Aorta (tissue), 5 donors: ENCODE measurements at regions not wholly inside any gene's neighbourhood (a gene's known extent, or its start where the extent isn't known, plus 50 kb on each side); places are given as distances from the start of the nearest gene placed in this dataset.
A peak's percentile ranks its signal among the peaks of the same experiment; 100 is the strongest.

ENCODE experiments used
- ATAC-seq: fragments of 200-7000 bp; cut with Tn5 transposase; one replicate; pipeline ENCODE4 v1.9.1; 2022; ENCODE audit warnings: moderate library complexity; ENCODE audit not compliant: low FRiP score
- DNase-seq, 2 donors: peaks; one replicate each; pipeline ENCODE4 v3.0.0-alpha.2; 2020
- H3K27ac ChIP-seq, 2 donors: one replicate each; pipeline ENCODE4 v1.5.1; 2013; ENCODE audit warnings: low read length in 2 of 2, mild to moderate bottlenecking in 2 of 2, moderate library complexity in 2 of 2, control low read depth in 1 of 2, inconsistent platforms in 1 of 2, low read depth in 1 of 2
- H3K27me3 ChIP-seq, 2 donors: one replicate each; pipeline ENCODE4 v1.6.1; 2013; ENCODE audit warnings: control low read depth in 1 of 2, low read length in 1 of 2, mild to moderate bottlenecking in 1 of 2, moderate library complexity in 1 of 2; ENCODE audit not compliant: insufficient read depth in 2 of 2, control insufficient read depth in 1 of 2
- H3K36me3 ChIP-seq, 2 donors: one replicate each; pipeline ENCODE4 v1.6.1; 2013; ENCODE audit warnings: control low read depth in 1 of 2, low read length in 1 of 2, mild to moderate bottlenecking in 1 of 2; ENCODE audit not compliant: insufficient read depth in 2 of 2, control insufficient read depth in 1 of 2
- H3K4me1 ChIP-seq, 2 donors: one replicate each; pipeline ENCODE4 v1.6.1; 2013; ENCODE audit warnings: low read length in 2 of 2, control low read depth in 1 of 2, mild to moderate bottlenecking in 1 of 2, moderate library complexity in 1 of 2; ENCODE audit not compliant: insufficient read depth in 2 of 2, control insufficient read depth in 1 of 2
- H3K4me3 ChIP-seq, 2 donors: one replicate each; pipeline ENCODE4 v1.5.1; 2013; ENCODE audit warnings: low read length in 2 of 2, control low read depth in 1 of 2, mild to moderate bottlenecking in 1 of 2
- H3K9me3 ChIP-seq: one replicate; pipeline ENCODE4 v1.6.1; 2013; ENCODE audit warnings: mild to moderate bottlenecking, low read length; ENCODE audit not compliant: control insufficient read depth
- WGBS, 2 donors: extraction: QIAGEN DNeasy Blood & Tissue Kit; methylation state at CpG; one replicate each; pipeline ENCODE4 v1.1.7; 2013; 5-methylcytosine and 5-hydroxymethylcytosine counted together
- intact Hi-C, 2 donors: fragments of 100-400 bp; cut with DNase I; formaldehyde crosslinking; loops; one replicate each; pipeline versions ENCODE4 v1.14.2 to v1.15.0; 2022
- donor health status: healthy with polysubstance abuse.
- donor health status: Bipolar disorder and iron deficiency.
- donor health status: DM: no; HTN: no; CAD: no.
- donor health status: DM: no; HTN: no; CAD: no.
- donor health status: DM: yes; HTN: yes; CAD: no.

- intact Hi-C loops = no loop called here
- Histone ChIP-seq H3K4me1 (peaks cover 15 to 16% of the 10 kb centered on the region in 2 donors), H3K9me3 (no peaks in the 10 kb centered on the region)
Measured at GRCh38 chr11:8776209-8776608, 93.6 kb downstream of the RPL27A start.

GRCh38 chr11:8777907-8778767 lies 95.5 kb downstream of the RPL27A start:
- ATAC-seq = peak; percentile 82
- no peaks in the 10 kb centered on the region for H3K36me3 ChIP-seq

More at GRCh38 chr11:8776209-8776608, 93.6 kb downstream of the RPL27A start:
- H3K4me3 ChIP-seq = no peak overlapping the region
- DNase-seq (no peak), ATAC-seq (no peak)
- H3K27me3 ChIP-seq = no peaks in the 10 kb centered on the region
- no peaks in the 10 kb centered on the region for H3K36me3 ChIP-seq
- 91 to 94% methylated on average over 3 of the region's 3 CpGs for WGBS, 2 donors
- H3K27ac ChIP-seq = no peak overlapping the region

GRCh38 chr11:8779107-8779506 lies 96.5 kb downstream of the RPL27A start:
- Histone ChIP-seq H3K4me1 (peaks cover 7 to 16% of the 10 kb centered on the region in 2 donors), H3K36me3 (no peaks in the 10 kb centered on the region), H3K27me3 (no peaks in the 10 kb centered on the region), H3K9me3 (no peaks in the 10 kb centered on the region), H3K27ac (peak overlapping the region in 1 of 2 donors; percentile 93), H3K4me3 (no peak overlapping the region)
- WGBS, 2 donors = 34 to 37% methylated on average over 4 of the region's 4 CpGs
- no peak for DNase-seq
- intact Hi-C loops = no loop called here
- ATAC-seq = no peak

More at GRCh38 chr11:8777907-8778767, 95.5 kb downstream of the RPL27A start:
- peak; percentile 82 to 89 for DNase-seq
- Histone ChIP-seq H3K27ac (peak overlapping the region; percentile 36 to 93), H3K4me3 (no peak overlapping the region), H3K9me3 (no peaks in the 10 kb centered on the region), H3K4me1 (peaks cover 11 to 15% of the 10 kb centered on the region in 2 donors), H3K27me3 (no peaks in the 10 kb centered on the region)
- intact Hi-C loops = no loop called here
- 1 to 7% methylated on average over 8 of the region's 8 CpGs for WGBS, 2 donors

GRCh38 chr11:8779732-8780131 lies 97.1 kb downstream of the RPL27A start:
- Histone ChIP-seq H3K27me3 (no peaks in the 10 kb centered on the region), H3K27ac (no peak overlapping the region), H3K4me1 (peaks cover 7 to 16% of the 10 kb centered on the region in 2 donors), H3K36me3 (no peaks in the 10 kb centered on the region), H3K9me3 (no peaks in the 10 kb centered on the region), H3K4me3 (no peak overlapping the region)
- intact Hi-C loops = no loop called here
- 84 to 85% methylated on average over 10 of the region's 10 CpGs for WGBS, 2 donors
- ATAC-seq = no peak
- DNase-seq = no peak

GRCh38 chr11:8784954-8785353 lies 102.4 kb downstream of the RPL27A start:
- DNase-seq (no peak), ATAC-seq (no peak)
- no peak overlapping the region for H3K27ac ChIP-seq
- H3K4me3 ChIP-seq = no peak overlapping the region
- intact Hi-C loops = no loop called here
- H3K4me1 ChIP-seq = peaks cover 3 to 6% of the 10 kb centered on the region in 2 donors
- WGBS, 2 donors = 73 to 80% methylated on average over 6 of the region's 6 CpGs
- H3K9me3 ChIP-seq = no peaks in the 10 kb centered on the region
- H3K27me3 ChIP-seq = no peaks in the 10 kb centered on the region
- no peaks in the 10 kb centered on the region for H3K36me3 ChIP-seq

- Histone ChIP-seq H3K36me3 (no peaks in the 10 kb centered on the region), H3K27ac (no peak overlapping the region), H3K27me3 (no peaks in the 10 kb centered on the region), H3K4me3 (no peak overlapping the region), H3K9me3 (no peaks in the 10 kb centered on the region), H3K4me1 (peaks cover 6 to 7% of the 10 kb centered on the region in 2 donors)
- ATAC-seq (no peak), DNase-seq (no peak)
- intact Hi-C loops = no loop called here
- WGBS, 2 donors = 92 to 96% methylated on average over 3 of the region's 3 CpGs
Measured at GRCh38 chr11:8785457-8785856, 102.9 kb downstream of the RPL27A start.

GRCh38 chr11:8785998-8786397 lies 103.4 kb downstream of the RPL27A start:
- 66 to 70% methylated on average over 2 of the region's 2 CpGs for WGBS, 2 donors
- H3K4me3 ChIP-seq = no peak overlapping the region
- DNase-seq (no peak), ATAC-seq (no peak)
- H3K27me3 ChIP-seq = no peaks in the 10 kb centered on the region
- peaks cover 6 to 7% of the 10 kb centered on the region in 2 donors for H3K4me1 ChIP-seq
- intact Hi-C loops = no loop called here
- no peak overlapping the region for H3K27ac ChIP-seq
- no peaks in the 10 kb centered on the region for H3K9me3 ChIP-seq
- no peaks in the 10 kb centered on the region for H3K36me3 ChIP-seq

- peaks cover 6 to 7% of the 10 kb centered on the region in 2 donors for H3K4me1 ChIP-seq
- H3K27me3 ChIP-seq = no peaks in the 10 kb centered on the region
- H3K9me3 ChIP-seq = no peaks in the 10 kb centered on the region
- no peak overlapping the region for H3K27ac ChIP-seq
- no peaks in the 10 kb centered on the region for H3K36me3 ChIP-seq
- no peak overlapping the region for H3K4me3 ChIP-seq
- ATAC-seq (no peak), DNase-seq (no peak)
- intact Hi-C loops = no loop called here
- WGBS, 2 donors = 70 to 80% methylated on average over 1 of the region's 1 CpG
Measured at GRCh38 chr11:8786933-8787332, 104.3 kb downstream of the RPL27A start.

- H3K27me3 ChIP-seq = no peaks in the 10 kb centered on the region
- peaks cover 6 to 7% of the 10 kb centered on the region in 2 donors for H3K4me1 ChIP-seq
- no peak for DNase-seq
- no peak overlapping the region for H3K4me3 ChIP-seq
- H3K9me3 ChIP-seq = no peaks in the 10 kb centered on the region
- no peaks in the 10 kb centered on the region for H3K36me3 ChIP-seq
- ATAC-seq = no peak
- H3K27ac ChIP-seq = no peak overlapping the region
- WGBS, 2 donors = 31 to 33% methylated on average over 7 of the region's 7 CpGs
- intact Hi-C loops = no loop called here
Measured at GRCh38 chr11:8787372-8787771, 104.8 kb downstream of the RPL27A start.
